ENCODE measurements at regions not wholly inside any gene's neighbourhood (a gene's known extent, or its start where the extent isn't known, plus 50 kb on each side); places are given as distances from the start of the nearest gene placed in this dataset.

- TF ChIP-seq MAX (IDR thresholded peaks at IDR 0.05) (no peak), CTCF (IDR thresholded peaks at IDR 0.05; ENCODE audit: low read depth, low read length, missing input control) (no peak), YY1 (IDR thresholded peaks at IDR 0.05) (no peak), GABPA (IDR thresholded peaks at IDR 0.05 in 1 of 2, conservative IDR thresholded peaks at IDR 0.05 in 1 of 2) (no peak)
These were observed 135.9 kb downstream of the JCAD start for GRCh38 chr10:29923416-29923965.
